GM19438 (cell line): ENCODE measurements at regions not wholly inside any gene's neighbourhood (a gene's known extent, or its start where the extent isn't known, plus 50 kb on each side); places are given as distances from the start of the nearest gene placed in this dataset.

Experiments
- ATAC-seq: cut with Tn5 transposase; IDR thresholded peaks from one replicate; pipeline ENCODE4 v1.9.1; 2021; ENCODE audit warnings: low read depth; ENCODE audit not compliant: unreplicated experiment

DNA sequence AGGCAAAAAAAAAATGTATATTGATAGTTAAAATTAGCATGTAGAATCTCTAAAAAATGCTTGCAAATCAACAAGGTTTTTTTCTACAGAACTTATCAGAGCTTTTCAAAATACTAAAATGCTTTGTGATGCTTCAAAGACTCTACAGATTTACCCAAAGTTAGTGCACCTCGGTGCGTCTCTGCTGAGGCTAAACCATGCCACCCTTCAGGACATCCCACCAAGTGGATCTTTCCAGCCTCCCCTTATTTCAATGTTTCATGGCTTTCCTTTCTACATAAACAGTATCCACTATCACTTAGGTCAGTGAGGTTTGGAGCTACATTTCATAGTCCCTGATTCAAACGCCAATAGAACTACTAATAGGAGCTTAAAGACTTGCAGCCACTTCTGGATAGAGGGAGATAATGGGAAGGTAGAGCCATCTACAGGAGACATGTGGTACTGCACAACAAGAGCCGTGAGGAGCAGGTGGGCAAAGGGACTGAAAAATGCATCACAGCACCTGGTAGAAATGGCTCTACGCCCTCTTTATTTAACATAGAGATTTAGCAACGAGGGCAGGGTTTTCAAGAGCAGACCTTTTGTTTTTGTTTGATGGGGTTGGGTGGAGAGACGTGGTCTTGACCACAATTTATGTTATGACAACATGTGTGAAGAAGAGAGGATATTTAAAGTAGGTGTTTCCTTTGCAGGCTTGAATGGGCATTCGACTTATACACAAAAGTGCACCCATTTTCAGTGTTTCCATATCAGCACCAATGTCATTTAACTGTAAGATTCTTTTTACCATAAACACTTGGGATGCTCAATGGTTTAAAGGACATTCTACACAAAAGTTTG, 56.1 kb upstream of the SLC35G4 start:
- no peak for ATAC-seq

DNA sequence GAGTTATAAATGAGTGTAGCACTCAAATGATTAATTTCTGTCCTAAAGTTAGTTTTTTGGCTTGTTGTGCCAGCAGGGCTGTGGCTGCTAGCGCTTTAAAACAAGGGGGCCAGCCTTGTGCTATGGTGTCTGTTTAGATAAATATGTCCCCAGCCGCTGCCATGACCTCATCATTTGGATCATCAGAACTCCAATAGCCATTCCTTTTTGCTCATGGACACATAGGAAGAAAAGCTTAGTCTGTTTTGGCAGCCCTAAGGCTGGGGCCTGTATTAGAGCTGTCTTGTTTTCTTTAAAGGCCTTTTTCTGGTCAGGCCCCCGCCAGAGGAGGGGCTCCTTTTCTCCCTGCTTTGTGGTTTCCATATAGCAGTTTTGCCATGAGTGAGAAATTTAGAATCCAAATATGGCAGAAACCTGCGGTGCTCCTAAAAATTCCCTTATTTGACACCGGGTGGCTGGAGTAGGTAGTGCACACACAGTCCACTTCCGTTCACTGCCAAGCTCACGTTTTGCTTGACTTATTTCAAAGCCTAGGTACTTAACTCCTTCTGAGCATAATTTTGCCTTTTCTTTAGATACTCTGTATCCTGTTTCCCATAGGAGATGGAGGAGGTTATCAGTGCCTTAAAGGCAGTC, 60.4 kb upstream of the SLC35G4 start:
- ATAC-seq = no peak

DNA sequence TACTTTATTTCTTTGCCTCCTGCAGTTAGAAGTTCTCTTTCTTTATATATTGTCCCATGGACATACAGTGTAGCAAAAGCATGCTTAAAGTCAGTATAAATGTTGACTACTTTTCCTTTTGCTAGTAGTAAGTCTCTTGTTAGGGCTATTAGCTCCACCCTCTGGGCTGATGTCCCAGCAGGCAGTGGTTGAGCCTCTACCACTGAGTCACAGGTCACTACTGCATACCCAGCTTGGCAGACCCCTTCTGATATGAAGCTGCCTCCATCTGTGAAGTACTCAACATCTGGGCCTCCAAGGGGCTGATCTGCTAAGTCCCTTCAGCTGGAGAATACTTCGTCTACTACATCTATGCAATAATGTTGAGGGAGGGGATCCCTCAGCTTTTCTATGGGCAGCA, 61.0 kb upstream of the SLC35G4 start:
- no peak for ATAC-seq

DNA sequence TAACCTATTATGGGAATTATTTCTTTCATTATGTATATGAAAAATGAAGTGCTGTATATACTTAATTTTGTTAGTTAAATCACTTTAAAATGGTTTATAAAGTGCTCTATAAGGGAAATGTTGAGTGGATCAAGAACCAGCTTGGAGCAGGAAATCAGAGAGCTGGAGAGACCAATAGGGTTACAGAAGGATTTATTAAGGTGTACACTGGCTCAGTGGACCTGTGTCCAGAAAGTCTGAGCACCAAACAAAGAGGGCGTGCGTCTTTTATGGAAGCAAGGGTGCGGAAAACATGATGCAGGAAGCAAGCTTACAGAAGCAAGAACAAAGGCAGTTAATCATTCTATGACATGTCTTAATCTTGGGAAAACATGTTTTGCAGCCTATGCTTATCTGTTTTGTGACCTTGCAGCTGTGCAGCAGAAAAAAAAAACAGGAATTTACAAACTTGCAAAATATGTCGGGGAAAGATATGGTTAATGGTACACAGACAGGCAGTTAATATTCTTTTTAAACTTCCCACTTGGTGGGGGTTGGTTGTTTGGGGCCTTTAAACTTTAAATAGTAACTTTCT, 65.2 kb upstream of the SLC35G4 start:
- no peak for ATAC-seq

DNA sequence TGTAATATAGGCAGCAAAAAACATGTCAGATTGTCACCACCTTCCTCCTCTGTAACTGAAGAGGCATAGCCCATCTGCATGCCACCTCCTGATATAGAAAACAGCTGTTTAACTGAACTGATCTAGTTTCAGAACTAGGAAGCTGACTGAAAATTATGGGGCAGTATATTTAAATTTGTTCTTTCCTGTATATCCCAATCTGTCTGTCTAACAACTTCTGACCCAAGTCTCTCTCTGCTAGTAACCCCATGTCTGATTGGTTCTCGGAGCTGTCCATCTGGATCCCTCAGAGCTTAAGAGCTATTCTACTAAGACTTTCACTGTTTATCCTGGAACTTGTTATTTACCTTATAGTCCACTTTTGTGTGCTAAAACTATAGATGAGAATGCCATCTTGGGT, 68.2 kb upstream of the SLC35G4 start:
- no peak for ATAC-seq

DNA sequence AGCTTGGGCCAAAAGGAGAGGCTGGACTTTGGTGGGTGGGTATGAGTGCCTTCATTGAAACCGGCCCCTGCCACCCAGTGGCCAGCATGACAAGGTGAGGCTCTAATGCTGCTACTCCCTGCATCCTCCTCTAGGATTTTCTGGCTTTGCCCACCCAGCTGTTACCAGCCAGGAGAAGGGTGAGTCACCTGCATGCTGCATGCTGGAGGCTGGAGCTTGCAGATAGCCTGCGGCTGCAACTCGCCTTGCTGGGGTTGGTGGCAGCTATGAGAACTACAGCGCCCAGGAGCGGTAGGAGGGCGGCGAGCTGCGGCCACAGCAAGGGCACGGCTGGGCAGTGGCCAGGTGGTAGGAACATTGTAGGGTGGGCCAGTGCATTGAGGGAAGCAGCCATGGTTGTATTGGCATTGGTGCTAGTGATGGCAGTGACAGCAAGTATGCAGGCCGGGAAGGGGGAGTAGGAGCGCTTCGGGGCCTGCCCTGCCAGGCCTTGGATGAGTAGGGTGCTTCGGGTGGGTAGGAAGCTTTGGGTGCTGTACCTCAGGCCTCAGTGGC, 75.4 kb upstream of the SLC35G4 start:
- ATAC-seq = no peak

DNA sequence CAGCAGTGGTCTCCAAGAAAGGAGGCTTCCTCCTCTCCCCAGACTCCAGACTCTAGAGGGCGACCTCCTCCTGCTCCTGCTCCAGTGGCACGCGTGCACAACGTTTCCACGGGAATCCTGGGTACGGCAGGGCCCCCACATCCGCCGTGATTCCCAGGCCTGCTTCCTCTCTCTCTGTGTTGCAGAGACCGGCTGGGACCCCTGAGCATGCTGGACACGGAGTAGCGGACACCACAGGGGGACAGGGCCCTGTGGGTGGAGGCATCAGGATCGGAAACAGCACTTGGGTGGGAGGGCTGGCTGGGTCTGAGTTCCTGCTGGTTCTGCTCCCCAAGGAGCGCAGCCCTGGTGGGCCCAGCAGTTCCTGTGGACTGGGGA, 75.9 kb upstream of the SLC35G4 start:
- ATAC-seq = no peak

DNA sequence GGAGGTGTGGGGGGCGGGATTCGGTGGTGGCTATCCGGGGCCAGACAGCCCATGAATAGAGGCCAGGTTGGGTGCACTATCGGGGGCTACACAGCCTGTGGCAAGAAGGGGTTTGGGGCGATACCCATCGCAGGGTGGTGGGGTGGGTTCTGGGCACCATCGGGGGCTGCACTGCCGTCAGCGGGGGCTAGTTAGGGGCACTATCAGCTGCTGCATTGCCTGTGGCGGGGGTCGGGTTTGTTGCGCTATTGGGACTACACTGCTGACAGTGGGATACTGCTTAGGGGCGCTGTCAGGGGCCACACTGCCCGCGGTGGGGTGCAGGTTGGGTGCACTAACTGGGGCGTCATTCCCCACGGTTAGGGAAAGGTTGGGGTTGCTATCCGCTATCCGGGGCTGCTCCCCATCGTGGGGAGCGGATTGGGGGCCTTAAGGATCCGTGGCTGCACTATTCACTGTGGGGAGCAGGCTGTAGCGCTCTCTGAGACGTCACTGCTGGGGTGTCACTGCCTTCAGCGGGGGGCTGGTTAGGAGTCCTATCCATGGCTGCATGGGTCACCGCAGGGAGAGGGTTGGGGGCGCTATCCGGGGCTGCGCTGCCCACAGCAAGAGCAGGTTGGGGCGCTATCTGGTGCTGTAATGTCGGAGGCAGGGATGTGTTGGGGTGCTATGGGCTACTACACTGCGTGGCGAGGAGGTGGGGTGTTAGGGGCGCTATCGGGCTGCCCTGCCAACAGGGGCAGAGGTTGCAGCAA, 76.5 kb upstream of the SLC35G4 start:
- ATAC-seq = no peak

DNA sequence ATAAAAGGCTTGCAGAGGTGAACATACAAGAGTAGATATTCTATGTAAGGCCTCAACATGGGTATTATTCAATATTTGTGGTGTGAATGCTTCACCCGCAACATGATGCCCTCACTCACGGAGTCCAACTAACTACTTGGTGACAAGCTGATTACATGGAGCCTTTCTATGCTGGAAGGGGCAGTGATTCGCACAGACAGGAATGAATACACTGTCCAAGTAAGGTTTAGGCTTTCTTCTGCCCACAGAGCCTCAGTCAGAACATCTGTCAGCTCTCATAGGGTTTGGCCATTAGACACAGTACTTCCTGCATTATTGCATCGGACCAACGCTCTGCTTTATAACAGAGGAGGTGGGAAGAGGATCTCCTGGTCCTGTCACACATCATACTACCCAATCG, 80.3 kb upstream of the SLC35G4 start:
- no peak for ATAC-seq

DNA sequence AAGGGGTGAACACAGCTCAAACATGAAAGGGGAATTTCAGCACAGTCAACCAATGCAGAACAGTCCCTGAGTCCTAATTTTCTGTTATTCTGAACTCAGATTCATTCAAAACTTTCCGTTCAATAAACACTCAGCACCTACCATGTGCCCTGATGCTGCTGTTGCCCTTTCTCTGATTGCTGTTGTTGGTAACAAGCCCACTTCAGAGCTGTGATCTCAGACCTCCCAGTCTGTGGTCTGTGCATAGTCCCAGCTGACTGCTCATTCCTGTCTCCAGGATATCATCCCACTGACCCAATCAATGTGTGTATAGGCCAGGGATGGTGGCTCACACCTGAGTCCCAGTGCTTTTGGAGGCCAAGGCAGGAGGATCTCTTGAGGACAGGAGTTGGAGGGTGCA, 82.7 kb upstream of the SLC35G4 start:
- no peak for ATAC-seq

DNA sequence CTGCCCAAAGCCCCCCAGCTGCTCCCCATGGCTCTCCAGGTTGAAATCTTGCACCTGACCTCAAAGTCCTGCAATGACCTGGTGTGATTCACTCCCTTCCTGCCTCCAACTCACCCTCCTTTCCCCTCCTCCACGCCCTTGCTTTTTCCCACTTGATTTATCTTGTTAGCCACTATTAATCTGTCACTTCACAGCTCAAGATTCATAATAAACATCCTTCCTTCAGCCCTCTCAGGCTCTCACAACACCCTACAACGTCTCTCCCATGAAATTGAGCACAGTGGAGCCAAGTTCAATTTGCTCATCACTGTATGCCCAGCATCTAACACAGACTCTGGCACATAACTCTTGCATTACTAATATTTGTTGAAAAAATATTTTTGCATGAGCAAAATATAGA, 85.6 kb upstream of the SLC35G4 start:
- no peak for ATAC-seq

DNA sequence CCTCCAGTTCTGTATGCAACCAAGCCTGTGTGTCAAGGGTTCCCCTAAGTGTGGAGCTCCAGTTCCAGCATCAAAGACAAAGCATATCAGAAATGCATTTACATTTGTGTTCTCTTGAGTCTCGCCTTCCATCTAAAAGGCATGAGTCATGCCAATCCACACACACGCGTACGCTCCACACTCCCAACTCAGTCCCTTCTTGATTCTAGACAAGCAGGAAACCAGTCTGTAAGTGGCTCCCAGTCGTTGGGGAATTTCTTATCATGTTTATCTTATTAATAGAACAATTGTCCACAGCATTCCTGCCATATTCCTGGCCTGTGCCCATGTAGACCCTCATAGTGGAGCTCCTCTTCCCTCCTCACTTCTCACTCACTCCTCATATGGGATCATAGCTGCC, 86.4 kb upstream of the SLC35G4 start:
- ATAC-seq = no peak

DNA sequence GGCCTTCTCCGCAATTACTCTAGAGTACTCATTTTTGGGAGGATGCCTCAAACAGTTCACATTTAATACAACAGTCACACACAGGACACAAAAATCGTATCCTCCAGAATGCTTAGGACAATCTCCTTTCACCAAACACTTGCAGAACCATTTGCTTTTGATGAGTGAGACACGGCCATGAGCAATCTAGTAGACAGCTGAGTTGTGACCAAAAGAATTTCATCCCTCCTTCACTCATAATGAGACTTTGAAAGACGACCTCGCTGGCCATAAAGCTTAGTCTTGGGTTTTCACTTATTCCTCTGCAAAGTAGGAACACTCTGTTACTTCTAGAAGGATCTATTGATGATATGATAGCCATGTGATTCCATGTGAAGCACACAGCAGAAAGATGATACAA, 87.5 kb upstream of the SLC35G4 start:
- ATAC-seq = no peak

DNA sequence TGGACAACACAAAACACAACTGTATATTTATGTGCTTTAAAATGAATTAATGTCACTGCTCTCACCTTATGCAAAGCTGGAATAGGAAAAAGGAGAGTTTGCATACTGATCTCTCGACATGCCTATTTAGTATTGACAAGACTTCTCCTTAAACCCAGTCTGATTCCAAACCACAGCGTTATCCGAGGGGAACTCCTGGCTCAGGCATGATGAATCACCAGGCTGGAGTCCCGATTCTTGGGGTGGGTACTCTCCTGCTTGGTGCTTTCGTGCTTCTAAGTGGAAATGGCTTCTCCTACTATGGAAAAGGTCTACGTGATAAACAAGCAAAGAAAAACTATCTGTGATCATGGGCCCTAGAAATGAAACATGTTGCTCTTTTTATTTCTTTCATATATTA, 88.9 kb upstream of the SLC35G4 start:
- no peak for ATAC-seq

DNA sequence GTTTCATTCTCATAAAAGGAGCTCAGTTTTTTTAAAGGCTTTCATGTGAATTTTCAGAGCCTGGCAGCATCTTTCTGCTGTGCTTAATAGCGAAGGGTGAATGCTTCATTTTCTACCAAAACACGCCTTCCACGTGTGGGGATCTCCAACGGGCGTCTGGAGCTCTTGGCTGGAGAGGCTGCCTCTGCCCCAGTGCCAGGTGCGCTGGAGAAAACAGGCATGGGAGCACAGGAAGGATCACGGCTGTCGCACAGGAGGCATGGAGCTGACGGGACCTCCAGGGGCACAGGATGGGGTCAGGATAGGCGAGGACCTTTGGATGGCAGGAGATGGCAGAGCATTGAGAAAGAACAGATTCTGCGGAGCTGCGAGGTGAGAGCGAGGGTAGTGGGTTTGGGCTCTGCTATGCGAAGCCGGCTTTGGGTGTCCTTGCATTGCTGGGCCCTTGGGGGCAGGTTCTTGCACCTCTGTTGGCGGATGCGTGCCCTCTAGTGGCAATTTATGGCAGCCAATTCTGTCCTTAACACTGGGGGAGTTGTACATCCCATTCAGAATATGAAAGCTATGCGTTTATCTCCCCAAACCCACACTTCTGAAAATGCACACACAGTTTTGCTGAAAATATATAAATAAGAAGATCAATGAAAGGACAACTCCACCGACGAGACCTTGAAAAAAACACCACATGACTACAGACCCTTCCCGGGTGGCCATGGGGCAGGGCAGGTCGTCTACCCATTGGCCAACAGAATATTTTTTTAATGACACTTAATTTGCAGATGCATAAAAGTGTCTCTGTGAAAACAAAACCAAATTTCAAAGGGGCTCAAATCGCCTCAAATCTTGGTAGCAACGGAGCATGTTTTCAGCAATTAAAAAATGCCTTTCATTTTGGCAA, 90.4 kb upstream of the SLC35G4 start:
- ATAC-seq = peak; percentile 86

DNA sequence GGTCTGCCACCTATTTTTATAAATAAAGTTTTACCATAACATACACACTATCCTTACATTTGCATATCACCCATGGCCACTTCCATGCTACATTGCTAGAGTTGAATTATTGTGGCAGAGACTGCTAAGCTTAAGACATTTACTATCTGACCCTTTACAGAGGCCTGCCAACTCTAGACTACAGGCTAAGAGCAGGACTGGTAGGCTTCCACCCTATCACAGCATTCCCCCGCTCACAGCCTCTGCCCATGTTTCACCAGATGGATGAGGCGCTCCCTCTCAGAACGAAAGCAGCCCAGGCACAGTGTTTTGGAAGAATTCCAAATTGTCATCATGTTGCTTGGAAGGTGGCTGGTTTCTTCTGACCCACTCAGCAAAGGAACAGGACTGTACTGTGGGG, 91.7 kb upstream of the SLC35G4 start:
- ATAC-seq = no peak

DNA sequence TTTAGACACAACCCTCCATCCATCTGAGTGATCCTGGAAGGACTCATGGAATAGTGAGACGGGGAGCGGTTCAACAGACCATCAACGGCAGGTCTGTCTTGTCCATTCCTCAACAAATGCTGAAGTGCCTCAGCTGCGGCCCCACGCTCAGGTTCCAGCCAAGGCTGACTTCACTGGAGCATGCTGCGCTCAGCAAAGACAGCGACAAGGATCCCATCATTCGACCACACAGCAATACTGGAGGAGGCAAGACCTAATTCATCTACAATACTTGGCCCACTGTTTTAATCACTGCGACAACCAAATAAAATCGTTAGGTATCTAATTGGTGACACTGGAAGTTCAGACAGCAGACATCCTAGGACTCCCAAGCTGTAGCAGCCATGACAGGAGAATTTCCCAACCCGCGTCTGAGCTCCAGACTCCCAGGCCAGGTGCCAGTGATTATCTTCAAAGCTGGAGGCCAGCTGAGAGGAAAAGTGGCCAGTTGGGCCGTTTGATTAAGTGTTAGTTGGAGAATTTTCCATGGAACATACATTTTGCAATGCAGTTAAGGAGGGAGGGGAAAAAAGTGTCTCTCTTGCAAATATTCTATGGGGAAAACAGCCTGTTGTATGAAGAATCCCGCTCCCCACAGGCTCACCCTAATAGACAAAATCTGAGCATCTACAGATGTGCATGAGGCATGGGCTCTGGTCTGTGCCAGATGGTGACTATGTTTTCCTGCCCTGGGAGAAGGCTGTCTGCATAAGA, 92.5 kb upstream of the SLC35G4 start:
- no peak for ATAC-seq

DNA sequence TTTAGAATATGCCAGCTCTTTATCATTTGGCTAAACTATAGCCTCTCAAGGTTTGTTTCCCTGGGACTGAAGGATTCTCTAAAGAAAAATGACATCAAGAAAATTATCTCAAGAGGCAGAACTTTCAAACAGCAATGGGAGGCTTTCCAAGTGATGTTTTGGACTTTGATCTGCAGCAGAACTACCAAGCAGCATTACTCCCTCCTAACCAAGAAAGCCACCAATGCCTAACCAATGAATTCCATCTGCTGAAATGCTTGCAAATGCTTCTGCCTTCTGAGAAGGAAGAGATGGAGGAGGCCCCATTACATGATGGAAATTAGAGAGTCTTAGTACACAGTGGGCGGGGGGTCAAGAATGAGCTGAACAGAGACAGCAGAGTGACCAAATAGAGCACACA, 95.1 kb upstream of the SLC35G4 start:
- ATAC-seq = no peak
